Neural crest cell (in vitro differentiated cells): ENCODE measurements at regions not wholly inside any gene's neighbourhood (a gene's known extent, or its start where the extent isn't known, plus 50 kb on each side); places are given as distances from the start of the nearest gene placed in this dataset.

Experiments
- DNase-seq: peaks from one replicate; pipeline ENCODE4 v3.0.0; 2021; ENCODE audit warnings: low read depth, mixed read lengths, low spot score
- H3K27ac Mint-ChIP-seq: one replicate; pipeline ENCODE4 v1.8.0; 2021; ENCODE audit warnings: mild to moderate bottlenecking, mixed read lengths; ENCODE audit not compliant: unreplicated experiment
- H3K27me3 Mint-ChIP-seq: 2 replicates; pipeline ENCODE4 v1.8.0; 2021; ENCODE audit warnings: low read depth, mild to moderate bottlenecking, mixed read lengths
- H3K36me3 Mint-ChIP-seq: 2 replicates; pipeline ENCODE4 v1.8.0; 2021; ENCODE audit warnings: low read depth, mild to moderate bottlenecking, mixed read lengths
- H3K4me1 Mint-ChIP-seq: 2 replicates; pipeline ENCODE4 v1.8.0; 2021; ENCODE audit warnings: mixed read lengths
- H3K4me3 Mint-ChIP-seq: one replicate; pipeline ENCODE4 v1.8.0; 2021; ENCODE audit warnings: mild to moderate bottlenecking, mixed read lengths
- H3K9me3 Mint-ChIP-seq: 2 replicates; pipeline ENCODE4 v1.8.0; 2021; ENCODE audit warnings: mixed read lengths
- CTCF ChIP-seq: fragments of 200-600 bp; sonication (generic); conservative IDR thresholded peaks from 2 replicates; pipeline ENCODE4 v1.5.0; 2021; ENCODE audit warnings: antibody characterized with exemption, mild to moderate bottlenecking

GRCh38 chr1:106290805-106291501 is 765.5 kb upstream of the PRMT6 start:
- Mint-ChIP-seq H3K9me3 (no peaks in the 10 kb centered on the region), H3K36me3 (no peaks in the 10 kb centered on the region), H3K27me3 (no peaks in the 10 kb centered on the region), H3K4me3 (no peak overlapping the region), H3K27ac (no peak overlapping the region), H3K4me1 (peaks cover 42% of the 10 kb centered on the region)
- no peak for TF ChIP-seq CTCF
- DNase-seq: no peak

- H3K36me3 Mint-ChIP-seq: no peaks in the 10 kb centered on the region
- no peak for TF ChIP-seq CTCF
- H3K4me1 Mint-ChIP-seq: peaks cover 33% of the 10 kb centered on the region
- no peaks in the 10 kb centered on the region for H3K27me3 Mint-ChIP-seq
- no peak overlapping the region for H3K27ac Mint-ChIP-seq
- H3K4me3 Mint-ChIP-seq: no peak overlapping the region
- DNase-seq: no peak
- H3K9me3 Mint-ChIP-seq: no peaks in the 10 kb centered on the region
These were observed 764.3 kb upstream of the PRMT6 start for GRCh38 chr1:106292130-106292529.

- peaks cover 6% of the 10 kb centered on the region for H3K4me1 Mint-ChIP-seq
- H3K36me3 Mint-ChIP-seq: no peaks in the 10 kb centered on the region
- no peak for TF ChIP-seq CTCF
- no peak overlapping the region for H3K4me3 Mint-ChIP-seq
- no peak overlapping the region for H3K27ac Mint-ChIP-seq
- no peaks in the 10 kb centered on the region for H3K27me3 Mint-ChIP-seq
- H3K9me3 Mint-ChIP-seq: no peaks in the 10 kb centered on the region
- no peak for DNase-seq
These were observed 760.0 kb upstream of the PRMT6 start for GRCh38 chr1:106296431-106296830.

- peaks cover 5% of the 10 kb centered on the region for H3K36me3 Mint-ChIP-seq
- peaks cover 4% of the 10 kb centered on the region for H3K4me1 Mint-ChIP-seq
These were observed 752.4 kb upstream of the PRMT6 start for GRCh38 chr1:106304106-106304505.

GRCh38 chr1:106319612-106320011 is 736.9 kb upstream of the PRMT6 start:
- Mint-ChIP-seq H3K36me3 (no peaks in the 10 kb centered on the region), H3K9me3 (no peaks in the 10 kb centered on the region), H3K4me1 (no peaks in the 10 kb centered on the region), H3K4me3 (no peak overlapping the region), H3K27ac (no peak overlapping the region), H3K27me3 (no peaks in the 10 kb centered on the region)
- DNase-seq: no peak
- TF ChIP-seq CTCF: no peak

More at GRCh38 chr1:106304106-106304505, 752.4 kb upstream of the PRMT6 start:
- peaks cover 6% of the 10 kb centered on the region for H3K9me3 Mint-ChIP-seq
- H3K4me3 Mint-ChIP-seq: no peak overlapping the region
- no peak for TF ChIP-seq CTCF
- no peak overlapping the region for H3K27ac Mint-ChIP-seq
- no peak for DNase-seq
- no peaks in the 10 kb centered on the region for H3K27me3 Mint-ChIP-seq
